GM03348 (cell line): ENCODE measurements at regions not wholly inside any gene's neighbourhood (a gene's known extent, or its start where the extent isn't known, plus 50 kb on each side); places are given as distances from the start of the nearest gene placed in this dataset.
"Not testable (repeated sequence)": the region's sequence is repeated elsewhere in the genome, so short reads cannot be mapped to it uniquely, and the experiment has no call there.

Experiments used
- DNase-seq: peaks from one replicate; pipeline ENCODE4 v3.0.0; 2012; ENCODE audit warnings: low spot score

DNA sequence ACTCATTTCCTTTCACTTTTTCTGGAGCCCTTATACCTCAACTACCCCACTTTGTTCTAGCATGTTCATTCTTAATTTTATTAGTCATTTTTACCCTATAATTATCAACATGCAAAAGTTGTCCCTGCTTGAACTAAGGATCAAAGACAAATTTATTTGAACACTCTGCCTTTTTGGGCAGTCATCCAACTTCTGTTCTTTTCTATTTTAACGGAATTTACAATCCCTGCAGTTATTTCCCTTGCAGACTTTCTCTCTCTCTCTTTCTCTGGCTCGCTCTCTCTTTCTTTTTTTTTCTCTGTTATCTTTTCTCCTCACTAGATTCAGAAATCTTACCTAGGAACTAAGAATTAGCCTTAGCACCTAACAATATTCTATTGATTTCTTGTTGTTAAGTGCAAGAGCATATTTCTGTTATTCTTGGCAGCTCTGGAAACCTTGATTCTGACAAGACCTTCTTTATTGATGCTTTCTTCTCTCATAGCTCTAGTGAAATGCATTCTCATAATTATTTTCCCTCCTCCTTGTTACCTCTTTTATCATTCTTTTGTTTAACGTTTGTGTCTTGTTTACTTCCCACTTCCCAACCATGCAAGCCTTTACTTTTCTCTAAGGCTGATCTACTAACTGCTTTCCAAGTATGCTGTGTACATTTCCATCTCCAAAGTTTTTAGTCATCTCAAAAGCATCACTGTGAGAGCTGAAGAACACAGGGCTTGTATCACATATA lies 951.6 kb downstream of the DIPK2A start:
- DNase-seq = no peak

GRCh38 chr3:144930431-144930830 lies 958.8 kb downstream of the DIPK2A start:
- no peak for DNase-seq

DNA sequence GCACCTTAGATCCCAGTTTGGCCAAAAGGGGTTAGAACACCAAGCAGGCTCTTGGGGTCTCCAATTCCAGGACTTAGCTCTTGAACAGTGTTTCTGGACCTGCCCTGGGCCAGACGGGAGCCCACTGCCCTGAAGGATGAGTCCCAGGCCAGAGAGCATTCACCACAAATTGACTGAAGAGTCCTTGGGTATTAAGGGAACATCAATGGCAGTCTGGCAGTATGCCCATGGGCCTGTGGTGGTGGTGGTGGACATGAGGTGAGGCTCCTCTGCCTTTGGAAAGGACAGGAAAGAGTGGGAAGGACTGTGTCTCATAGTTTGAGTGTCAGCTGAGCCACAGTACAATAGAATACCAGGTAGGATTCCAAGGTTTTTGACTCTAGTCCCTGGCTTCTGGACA lies 960.0 kb downstream of the DIPK2A start:
- no peak for DNase-seq

DNA sequence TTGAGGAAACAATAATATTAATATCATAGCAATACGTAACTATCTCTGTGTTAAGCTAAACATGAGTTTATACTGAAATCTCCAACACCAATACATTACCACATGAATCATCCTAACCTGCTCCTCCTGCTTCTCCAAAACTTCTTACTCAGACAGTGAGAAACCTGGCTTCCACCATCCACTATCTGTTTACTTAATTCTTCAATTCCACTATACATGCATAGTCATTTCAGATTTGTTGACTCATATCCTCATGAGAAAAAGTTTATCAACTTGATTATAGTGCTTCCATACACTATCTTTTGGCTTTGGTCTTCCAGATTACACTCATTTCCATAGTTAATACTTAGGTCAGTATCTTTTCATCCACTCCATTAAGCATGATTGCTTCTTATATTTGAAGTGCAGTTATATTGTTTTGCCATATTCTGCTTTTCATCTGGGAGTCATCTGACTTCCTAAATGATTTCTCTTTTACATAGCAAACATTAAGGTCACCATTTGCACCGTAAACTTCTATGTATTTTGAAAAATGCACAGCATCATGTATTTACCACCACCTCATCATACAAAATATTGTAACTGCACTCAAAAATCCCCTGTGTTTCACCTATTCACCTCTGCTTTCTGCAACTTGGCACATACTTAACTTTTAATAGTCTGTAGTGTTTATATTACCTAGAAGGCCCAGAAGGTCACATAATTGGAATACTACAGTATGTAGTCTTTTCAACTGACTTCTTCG lies 970.6 kb downstream of the DIPK2A start:
- DNase-seq = no peak

- DNase-seq = no peak
These were observed 971.2 kb downstream of the DIPK2A start for GRCh38 chr3:144942838-144943197.

DNA sequence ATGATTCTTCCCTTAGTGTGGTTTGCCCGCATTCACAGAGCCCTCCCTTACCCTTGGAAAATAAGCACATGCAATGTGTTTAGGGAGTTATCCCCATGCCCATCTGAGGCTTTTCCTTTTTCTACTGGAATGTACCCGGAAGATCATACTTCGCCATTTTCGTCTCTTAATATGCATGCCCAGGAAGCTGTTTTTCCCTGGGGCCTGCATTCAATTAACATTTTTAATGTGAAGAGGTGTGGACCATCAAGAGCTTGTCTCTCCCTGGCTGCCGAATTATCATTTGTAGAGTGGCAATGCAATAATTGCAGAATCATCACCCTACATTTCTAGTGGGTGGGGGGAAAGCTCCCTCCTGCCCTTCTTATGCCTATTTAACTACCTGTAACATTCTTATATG lies 976.3 kb downstream of the DIPK2A start:
- no peak for DNase-seq

- DNase-seq = no peak
These were observed 977.1 kb downstream of the DIPK2A start for GRCh38 chr3:144948711-144949110.

DNA sequence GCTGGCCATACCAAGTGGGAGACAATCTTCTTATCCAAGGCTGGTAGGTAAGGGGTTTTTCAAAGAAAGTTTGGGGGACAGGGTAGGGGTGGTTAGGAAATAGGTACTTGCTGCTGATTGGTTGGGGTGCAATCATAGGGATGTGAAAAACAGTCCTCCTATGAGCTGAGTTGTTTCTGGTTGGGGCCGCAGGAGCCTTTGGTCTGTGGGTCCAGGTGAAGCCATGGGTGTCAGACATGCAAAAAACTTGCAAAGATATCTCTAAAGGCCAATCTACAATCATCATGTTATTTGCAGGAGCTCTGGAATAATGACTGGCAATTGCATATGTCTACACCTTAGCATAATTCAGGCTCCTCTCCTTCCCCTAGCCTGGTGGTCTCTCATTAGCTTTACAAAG lies 982.3 kb downstream of the DIPK2A start:
- no peak for DNase-seq

GRCh38 chr3:144957398-144958101 lies 985.9 kb downstream of the DIPK2A start:
- no peak for DNase-seq

- DNase-seq = no peak
These were observed 992.2 kb downstream of the DIPK2A start for GRCh38 chr3:144963810-144964209.

GRCh38 chr3:144966560-144966959 lies 994.9 kb downstream of the DIPK2A start:
- DNase-seq = no peak

GRCh38 chr3:144968750-144969350 lies 997.2 kb downstream of the DIPK2A start:
- DNase-seq = no peak

- DNase-seq = not testable (repeated sequence)
These were observed 1012.9 kb downstream of the DIPK2A start for GRCh38 chr3:144984481-144984880.

- no peak for DNase-seq
These were observed 1018.2 kb downstream of the DIPK2A start for GRCh38 chr3:144989807-144990206.

DNA sequence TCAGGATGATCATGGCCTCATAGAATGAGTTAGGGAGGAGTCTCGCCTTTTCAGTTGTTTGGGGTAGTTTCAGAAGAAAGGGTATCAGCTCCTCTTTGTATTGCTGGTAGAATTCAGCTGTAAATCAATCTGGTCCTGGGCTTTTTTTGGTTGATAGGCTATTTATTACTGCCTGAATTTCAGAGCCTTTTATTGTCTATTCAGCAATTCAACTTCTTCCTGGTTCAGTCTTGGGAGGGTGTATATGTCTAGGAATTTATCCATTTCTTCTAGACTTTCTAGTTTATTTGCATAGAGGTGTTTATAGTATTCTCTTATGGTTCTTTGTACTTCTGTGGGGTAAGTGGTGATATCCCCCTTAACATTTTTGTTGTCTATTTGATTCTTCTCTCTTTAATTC lies 1024.2 kb downstream of the DIPK2A start:
- DNase-seq = no peak

GRCh38 chr3:145005427-145005826 lies 1033.8 kb downstream of the DIPK2A start:
- no peak for DNase-seq

DNA sequence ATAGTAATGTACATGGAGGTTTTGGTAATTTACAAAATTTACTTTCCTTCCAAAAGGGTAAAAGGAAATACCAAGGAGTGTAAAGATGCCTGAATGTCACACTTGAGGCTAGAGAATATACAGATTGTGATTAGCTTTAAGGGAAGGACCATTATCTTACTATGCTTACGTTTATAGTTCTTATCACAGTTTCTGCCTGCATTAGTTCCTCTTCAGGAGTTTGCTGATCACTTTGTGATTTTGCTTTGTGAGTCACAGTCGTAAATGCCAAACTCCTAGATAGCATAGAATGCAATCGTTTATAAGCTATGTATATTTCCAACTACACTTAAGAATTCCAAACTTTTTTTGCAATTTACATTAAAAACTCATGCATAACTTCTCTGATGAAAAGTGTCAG lies 1034.6 kb downstream of the DIPK2A start:
- no peak for DNase-seq

DNA sequence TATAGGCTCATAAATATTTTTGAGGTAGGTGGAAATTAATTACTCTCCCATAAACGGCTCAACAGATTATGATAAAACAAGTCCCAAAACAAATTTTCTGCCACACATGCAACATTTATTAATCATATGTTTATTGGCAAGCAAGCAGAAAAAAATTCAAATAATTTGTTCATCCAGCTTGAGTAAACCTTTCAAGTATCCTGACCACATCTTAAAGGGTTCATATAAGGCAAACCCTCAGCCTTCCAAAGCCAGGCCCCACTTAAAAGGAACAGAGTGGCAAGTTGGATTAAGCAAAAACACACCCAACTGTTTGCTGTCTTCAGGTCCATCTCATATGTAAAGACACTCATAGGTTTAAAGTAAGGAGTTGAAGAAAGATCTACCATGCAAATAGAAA lies 1042.3 kb downstream of the DIPK2A start:
- no peak for DNase-seq

DNA sequence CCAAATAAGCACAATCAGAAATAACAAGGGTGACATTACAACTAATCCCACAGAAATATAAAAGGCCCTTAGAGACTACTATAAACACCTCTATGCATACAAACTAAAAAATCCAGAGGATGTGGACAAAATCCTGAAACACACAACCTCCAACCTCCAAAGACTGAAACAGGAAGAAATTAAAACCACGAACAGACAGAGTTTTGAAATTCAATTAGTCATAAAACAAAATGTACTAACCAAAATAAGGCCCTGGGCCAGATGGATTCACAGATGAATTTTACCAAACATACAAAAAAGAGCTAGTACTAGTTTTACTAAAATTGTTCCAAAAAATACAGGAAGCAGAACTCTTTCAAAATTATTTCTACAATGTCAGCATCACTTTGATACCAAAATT lies 1043.6 kb downstream of the DIPK2A start:
- no peak for DNase-seq

DNA sequence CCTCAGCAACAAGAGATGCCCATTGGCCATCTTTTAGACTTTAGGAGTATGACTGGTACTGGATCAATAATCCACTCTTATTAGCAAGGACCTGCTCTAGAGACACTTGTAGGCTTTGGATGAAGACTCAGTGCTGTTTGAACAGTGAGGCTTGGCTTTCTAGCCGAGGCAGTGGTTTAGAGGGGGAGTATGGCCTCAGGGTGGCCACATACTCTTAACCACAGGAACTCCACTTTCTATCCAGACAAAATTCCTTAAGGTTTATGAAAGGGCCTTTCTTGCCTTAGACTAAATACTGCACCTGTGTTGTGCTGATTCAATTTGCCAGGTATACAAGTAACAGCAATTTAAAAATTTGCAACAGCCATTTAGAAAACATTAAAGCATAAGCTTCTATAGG lies 1046.3 kb downstream of the DIPK2A start:
- no peak for DNase-seq

DNA sequence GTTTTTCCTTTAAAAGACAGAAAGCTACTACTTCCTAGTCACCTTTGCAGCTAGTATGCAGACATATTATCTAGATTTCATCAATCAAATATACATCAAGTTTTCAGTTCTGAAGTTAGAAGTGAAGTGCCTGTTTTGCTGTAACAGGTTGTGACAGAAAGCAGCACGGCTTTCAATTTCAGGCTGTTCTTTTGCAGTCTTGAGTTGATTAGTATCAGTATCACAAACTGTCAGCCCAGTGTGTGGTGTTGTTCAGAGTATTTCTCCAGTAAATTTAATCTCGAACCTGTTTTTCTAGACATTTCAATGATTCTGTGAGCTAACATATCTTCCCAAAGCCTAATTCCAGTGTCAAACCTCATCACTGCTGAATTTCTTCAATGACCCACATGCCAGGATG lies 1050.8 kb downstream of the DIPK2A start:
- no peak for DNase-seq

DNA sequence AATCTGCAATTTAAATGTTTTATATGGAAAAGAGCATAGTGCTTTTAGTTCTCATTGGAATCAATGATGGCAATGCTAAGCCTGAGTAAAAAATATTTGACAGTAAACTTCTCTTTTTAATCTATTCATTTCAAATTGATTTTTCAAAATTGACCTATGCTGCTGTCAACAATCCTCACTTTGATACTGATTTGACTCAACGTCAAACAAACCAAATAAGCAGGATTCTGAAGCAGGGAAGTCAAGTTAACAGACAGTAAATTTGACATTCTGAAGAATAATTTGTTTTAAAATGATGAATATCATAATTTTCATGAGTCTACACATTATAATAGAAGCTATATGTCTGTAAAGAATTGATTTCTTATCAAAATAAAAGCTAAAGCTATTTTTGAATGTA lies 1053.1 kb downstream of the DIPK2A start:
- no peak for DNase-seq

- not testable (repeated sequence) for DNase-seq
These were observed 1055.6 kb downstream of the DIPK2A start for GRCh38 chr3:145027186-145027585.
